ENCODE measurements at regions not wholly inside any gene's neighbourhood (a gene's known extent, or its start where the extent isn't known, plus 50 kb on each side); places are given as distances from the start of the nearest gene placed in this dataset.
"Not testable (repeated sequence)": the region's sequence is repeated elsewhere in the genome, so short reads cannot be mapped to it uniquely, and the experiment has no call there.

GRCh38 chr10:36492590-36493515, 632.5 kb upstream of the ANKRD30A start:
- DNase-seq (ENCODE audit: low spot score) = no peak

- no peak for DNase-seq (ENCODE audit: low spot score)
Measured at GRCh38 chr10:36491926-36492325, 633.5 kb upstream of the ANKRD30A start.

GRCh38 chr10:36489611-36490228, 635.7 kb upstream of the ANKRD30A start:
- no peak for DNase-seq (ENCODE audit: low spot score)

- no peak for DNase-seq (ENCODE audit: low spot score)
Measured at GRCh38 chr10:36489181-36489580, 636.2 kb upstream of the ANKRD30A start.

GRCh38 chr10:36488579-36488978, 636.8 kb upstream of the ANKRD30A start:
- DNase-seq (ENCODE audit: low spot score) = no peak

- no peak for DNase-seq (ENCODE audit: low spot score)
Measured at GRCh38 chr10:36479073-36479472, 646.3 kb upstream of the ANKRD30A start.

GRCh38 chr10:36476399-36476798, 649.0 kb upstream of the ANKRD30A start:
- no peak for DNase-seq (ENCODE audit: low spot score)

- DNase-seq (ENCODE audit: low spot score) = no peak
Measured at GRCh38 chr10:36475746-36476145, 649.7 kb upstream of the ANKRD30A start.

GRCh38 chr10:36474456-36474855, 650.9 kb upstream of the ANKRD30A start:
- no peak for DNase-seq (ENCODE audit: low spot score)

GRCh38 chr10:36473122-36473521, 652.3 kb upstream of the ANKRD30A start:
- no peak for DNase-seq (ENCODE audit: low spot score)

- DNase-seq (ENCODE audit: low spot score) = no peak
Measured at GRCh38 chr10:36469585-36469984, 655.8 kb upstream of the ANKRD30A start.

- DNase-seq (ENCODE audit: low spot score) = no peak
Measured at GRCh38 chr10:36468620-36469019, 656.8 kb upstream of the ANKRD30A start.

GRCh38 chr10:36465604-36466379, 659.6 kb upstream of the ANKRD30A start:
- no peak for DNase-seq (ENCODE audit: low spot score)

GRCh38 chr10:36464291-36464690, 661.1 kb upstream of the ANKRD30A start:
- no peak for DNase-seq (ENCODE audit: low spot score)

GRCh38 chr10:36463390-36463789, 662.0 kb upstream of the ANKRD30A start:
- DNase-seq (ENCODE audit: low spot score) = no peak

GRCh38 chr10:36462194-36462593, 663.2 kb upstream of the ANKRD30A start:
- DNase-seq (ENCODE audit: low spot score) = no peak

GRCh38 chr10:36458437-36458836, 667.0 kb upstream of the ANKRD30A start:
- not testable (repeated sequence) for DNase-seq (ENCODE audit: low spot score)

GRCh38 chr10:36457751-36458150, 667.6 kb upstream of the ANKRD30A start:
- no peak for DNase-seq (ENCODE audit: low spot score)

GRCh38 chr10:36455526-36456133, 669.8 kb upstream of the ANKRD30A start:
- no peak for DNase-seq (ENCODE audit: low spot score)

GRCh38 chr10:36452851-36453250, 672.5 kb upstream of the ANKRD30A start:
- no peak for DNase-seq (ENCODE audit: low spot score)

GRCh38 chr10:36451391-36451970, 673.9 kb upstream of the ANKRD30A start:
- no peak for DNase-seq (ENCODE audit: low spot score)

- no peak for DNase-seq (ENCODE audit: low spot score)
Measured at GRCh38 chr10:36450380-36450779, 675.0 kb upstream of the ANKRD30A start.
